GM18507 (cell line): ENCODE measurements at regions not wholly inside any gene's neighbourhood (a gene's known extent, or its start where the extent isn't known, plus 50 kb on each side); places are given as distances from the start of the nearest gene placed in this dataset.

Experiments used
- DNase-seq: peaks from one replicate; pipeline ENCODE4 v3.0.0; 2011; ENCODE audit warnings: low read depth; ENCODE audit not compliant: insufficient read length; ENCODE audit errors: extremely low spot score
- FAIRE-seq: peaks from 2 replicates; lab custom pipeline; 2011; peaks lifted over from hg19 to GRCh38; lab: Jason Lieb, UNC

DNA sequence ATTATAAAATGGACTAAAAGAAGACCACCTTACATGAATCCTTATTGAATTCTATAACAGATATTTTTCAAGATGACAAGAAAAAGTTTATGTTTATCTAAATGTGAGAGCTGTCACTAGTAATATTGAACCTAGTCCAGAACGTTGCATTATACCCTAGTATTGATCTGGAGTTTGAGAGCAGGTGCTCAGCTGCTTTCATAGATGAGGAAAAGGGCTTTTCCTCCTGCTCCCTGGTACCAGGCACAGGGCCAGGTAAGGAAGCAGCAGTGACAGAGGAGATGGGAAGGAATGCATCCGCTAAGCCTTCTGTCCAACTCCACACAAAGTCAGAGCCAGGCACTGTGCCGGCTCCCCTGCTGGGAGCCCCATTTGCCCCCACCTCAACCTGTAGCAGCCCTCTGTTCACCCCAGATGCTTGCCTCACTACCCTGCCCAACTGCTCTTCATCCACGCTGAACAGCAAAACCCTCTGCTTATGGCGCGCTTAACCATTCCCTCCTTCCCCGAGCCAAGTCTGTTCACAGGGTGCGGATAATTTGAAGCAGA, 393.1 kb downstream of the FRK start:
- FAIRE-seq = no peak
- DNase-seq = no peak

DNA sequence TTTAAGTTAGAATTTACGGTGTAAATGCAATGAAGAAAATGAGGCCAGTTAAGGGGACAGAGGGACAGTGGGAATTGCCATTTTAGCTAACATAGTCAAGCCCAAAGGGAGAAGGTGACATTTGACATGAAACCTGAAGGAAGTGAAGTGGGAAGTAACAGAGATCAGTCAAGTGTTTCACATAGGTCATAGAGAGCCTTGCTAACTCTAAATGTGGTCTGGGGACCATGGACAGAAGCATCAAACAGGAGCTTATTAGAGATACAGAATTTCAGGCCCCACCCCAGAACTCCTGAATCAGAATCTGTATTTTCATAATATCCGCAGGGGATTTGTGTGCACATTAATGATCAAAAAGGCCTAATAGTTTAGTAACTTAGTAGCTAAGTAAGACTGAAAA, 393.7 kb downstream of the FRK start:
- no peak for FAIRE-seq
- DNase-seq = no peak

DNA sequence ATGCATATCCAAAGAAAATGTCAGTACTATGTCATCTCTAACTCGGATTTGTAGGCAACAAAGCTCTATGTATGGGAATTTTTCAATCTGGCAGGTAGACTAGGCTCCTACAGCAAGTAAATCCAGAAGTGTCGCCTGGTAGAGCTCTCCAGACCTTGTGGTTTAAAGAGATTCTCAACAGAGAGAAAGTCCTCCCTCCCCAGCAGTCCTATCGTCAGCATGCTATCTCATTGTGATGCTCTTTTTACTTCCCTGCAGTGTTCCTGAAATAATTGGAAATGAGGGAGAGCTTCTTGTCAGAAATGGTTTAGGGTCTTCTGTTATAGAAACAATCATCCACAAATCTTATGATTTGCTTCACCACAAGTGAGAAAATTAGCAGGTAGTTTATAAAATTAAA, 395.4 kb downstream of the FRK start:
- DNase-seq = no peak
- no peak for FAIRE-seq

DNA sequence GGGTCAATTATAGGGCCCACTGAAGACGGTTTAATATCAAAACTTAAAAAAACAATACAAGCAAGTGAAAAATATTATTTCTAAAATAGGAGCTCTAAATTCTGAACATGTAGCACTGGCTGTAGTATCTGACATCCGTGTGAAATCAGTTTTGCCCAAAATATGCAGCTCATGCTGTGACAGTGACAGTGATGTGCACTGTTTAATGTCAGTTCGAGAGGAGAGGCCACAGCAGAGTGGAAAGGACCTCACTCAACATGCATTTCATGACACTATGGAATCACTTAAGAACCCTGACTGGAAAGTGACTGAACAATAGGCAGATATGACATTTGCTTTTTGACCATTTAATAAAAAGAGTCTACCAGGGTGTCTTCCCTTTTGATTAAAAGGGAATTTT, 397.0 kb downstream of the FRK start:
- FAIRE-seq (no peak), DNase-seq (no peak)

DNA sequence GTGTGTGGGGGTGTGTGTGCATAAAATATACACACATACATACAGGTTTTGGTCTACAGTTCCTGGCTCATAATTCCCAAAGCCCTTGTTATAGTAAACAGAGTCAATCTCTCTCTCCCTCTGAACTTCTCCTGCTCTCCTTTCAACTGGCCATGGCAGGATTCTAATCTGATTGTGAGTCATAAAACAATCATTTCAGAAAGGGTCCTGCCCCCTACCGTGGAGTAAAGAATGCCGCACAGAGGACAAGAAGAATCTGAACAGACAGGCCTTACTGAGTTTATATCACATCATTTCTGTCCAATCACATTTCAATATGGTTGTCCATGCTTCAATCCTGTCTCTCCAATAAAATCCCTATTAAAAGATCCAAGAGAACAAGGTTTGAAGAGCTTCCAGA, 416.9 kb downstream of the FRK start:
- no peak for FAIRE-seq
- DNase-seq = no peak

GRCh38 chr6:115634887-115635286, 425.8 kb downstream of the FRK start:
- DNase-seq (no peak), FAIRE-seq (no peak)

GRCh38 chr6:115634131-115634530, 426.6 kb downstream of the FRK start:
- DNase-seq = no peak
- no peak for FAIRE-seq

DNA sequence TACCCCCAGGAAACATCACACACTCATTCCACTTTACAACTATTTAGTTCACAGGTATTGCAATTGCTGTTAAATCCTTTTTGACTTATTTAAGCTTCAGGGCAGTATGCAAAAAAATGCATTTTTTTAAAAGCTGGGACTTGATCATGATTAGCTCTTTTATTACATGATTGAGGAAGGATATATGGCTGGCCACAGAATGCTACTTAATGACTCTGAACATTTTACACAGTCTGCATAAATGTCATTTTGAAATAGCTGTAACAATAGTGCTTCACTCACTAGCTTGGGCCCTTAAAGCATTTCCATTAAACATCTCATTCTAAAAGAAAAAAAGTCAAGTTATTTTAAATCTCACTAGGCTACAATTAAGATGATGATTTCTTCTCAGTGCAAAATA, 429.7 kb downstream of the FRK start:
- DNase-seq (no peak), FAIRE-seq (no peak)

GRCh38 chr6:115630424-115631024, 430.2 kb downstream of the FRK start:
- DNase-seq (no peak), FAIRE-seq (no peak)

DNA sequence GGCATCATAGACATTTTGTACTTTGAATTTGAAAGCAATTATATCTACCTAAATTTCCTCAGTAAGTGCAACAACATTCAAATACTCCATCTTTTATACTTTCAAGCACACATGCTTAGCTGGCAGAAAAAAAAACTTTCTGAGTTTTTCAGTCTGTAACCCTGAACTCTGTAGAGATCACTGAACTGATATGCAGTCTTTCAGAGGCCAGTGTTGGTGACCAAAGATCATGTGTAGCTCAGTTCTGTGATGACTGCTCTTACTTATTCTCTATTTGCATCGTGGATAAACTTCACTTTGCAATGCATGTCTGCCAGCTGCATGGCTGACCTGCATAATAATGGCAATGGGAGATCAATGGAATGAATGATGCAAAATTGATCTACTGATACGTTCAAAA, 431.3 kb downstream of the FRK start:
- DNase-seq = no peak
- FAIRE-seq = no peak

DNA sequence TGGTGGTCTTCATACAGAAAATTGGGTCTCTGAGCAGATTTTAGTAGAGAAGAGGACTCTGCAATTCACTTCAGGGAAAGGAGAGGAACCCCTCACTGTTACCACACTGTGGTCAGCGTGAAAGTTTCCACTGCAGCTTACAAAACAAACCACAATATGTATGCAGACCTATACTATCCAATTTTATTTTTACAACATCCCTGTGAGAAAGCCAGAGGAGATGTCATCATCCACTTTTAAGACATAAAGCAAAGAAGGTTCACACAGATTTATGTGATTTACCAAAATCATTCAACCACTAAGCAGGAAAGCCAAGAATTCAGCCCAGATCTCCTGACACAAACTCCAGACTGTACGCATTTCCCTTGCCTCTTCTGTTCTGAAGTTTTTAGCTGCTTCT, 442.4 kb downstream of the FRK start:
- DNase-seq = no peak
- no peak for FAIRE-seq

GRCh38 chr6:115617031-115617430, 443.7 kb downstream of the FRK start:
- FAIRE-seq (no peak), DNase-seq (no peak)

GRCh38 chr6:115613488-115613887, 447.2 kb downstream of the FRK start:
- FAIRE-seq (no peak), DNase-seq (no peak)

GRCh38 chr6:115612796-115613479, 447.8 kb downstream of the FRK start:
- DNase-seq (no peak), FAIRE-seq (no peak)

DNA sequence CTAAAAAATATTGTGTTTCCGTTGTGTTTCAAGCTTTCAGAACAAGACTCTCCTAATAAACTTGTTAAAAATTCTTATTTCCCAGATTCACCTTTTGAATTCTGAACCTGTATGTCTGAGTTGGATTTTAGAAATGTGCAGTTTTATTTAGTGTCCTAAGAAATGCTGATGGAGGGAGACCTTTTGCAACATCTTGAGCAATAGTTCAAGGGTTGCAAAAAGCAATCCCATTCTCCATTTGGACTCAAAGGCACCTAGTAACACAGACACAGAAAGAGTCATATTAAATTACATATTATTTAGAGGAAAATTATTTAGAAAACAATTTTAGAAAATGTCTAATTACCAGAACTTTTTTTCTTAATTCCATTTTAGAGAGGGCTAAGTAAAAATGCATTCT, 448.5 kb downstream of the FRK start:
- FAIRE-seq (no peak), DNase-seq (no peak)

GRCh38 chr6:115610696-115611095, 450.0 kb downstream of the FRK start:
- no peak for FAIRE-seq
- no peak for DNase-seq

- no peak for DNase-seq
- no peak for FAIRE-seq
Observed at GRCh38 chr6:115609111-115609510, 451.6 kb downstream of the FRK start.

GRCh38 chr6:115602466-115602865, 458.2 kb downstream of the FRK start:
- no peak for DNase-seq
- FAIRE-seq = no peak

GRCh38 chr6:115601509-115601908, 459.2 kb downstream of the FRK start:
- DNase-seq (no peak), FAIRE-seq (no peak)

GRCh38 chr6:115601064-115601463, 459.6 kb downstream of the FRK start:
- FAIRE-seq (no peak), DNase-seq (no peak)

DNA sequence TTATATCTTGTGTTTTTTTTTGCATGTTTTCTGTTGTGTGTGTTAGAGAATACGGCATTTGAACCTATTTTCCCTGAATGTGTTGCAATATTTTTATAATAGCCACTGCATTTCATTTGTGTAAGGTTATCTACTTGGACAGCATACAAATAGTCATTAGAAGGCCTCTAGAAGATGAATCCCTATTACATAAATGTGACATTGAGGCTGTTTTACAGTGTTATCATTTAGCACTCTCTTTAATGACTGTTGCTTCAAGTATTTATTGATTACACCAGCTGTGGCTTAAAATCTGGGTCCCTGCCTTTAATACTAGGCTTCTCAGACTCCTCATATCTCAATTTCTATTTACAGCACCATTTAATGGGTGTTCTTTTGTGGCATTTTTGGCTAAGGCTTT, 465.8 kb downstream of the FRK start:
- FAIRE-seq = no peak
- no peak for DNase-seq
